HCT116 (cell line): ENCODE measurements at regions not wholly inside any gene's neighbourhood (a gene's known extent, or its start where the extent isn't known, plus 50 kb on each side); places are given as distances from the start of the nearest gene placed in this dataset.

Experiments used
- ATAC-seq: fragments of 200-7000 bp; cut with Tn5 transposase; 2 replicates; pipeline ENCODE4 v1.9.1; 2020; ENCODE audit warnings: mild to moderate bottlenecking, moderate library complexity
- BruUV-seq: library from RNA; stranded (reverse); fragments of 400-500 nt; replicated peaks from 2 replicates; lab custom pipeline; 2021; lab: Mats Ljungman, UMichigan
- CTCF ChIA-PET: fragments of 300-600 bp; sonication (Branson Sonifier 250); formaldehyde crosslinking; loops from one replicate; lab custom pipeline; 2021; ENCODE audit warnings: antibody characterized with exemption; lab: Charles Lee
- POLR2A ChIA-PET: fragments of 300-600, 350-600 bp; sonication (Branson Sonifier 250); formaldehyde crosslinking; loops from one replicate; lab custom pipeline; 2021; ENCODE audit warnings: antibody characterized with exemption; lab: Charles Lee
- RAD21 ChIA-PET, 2 experiments: fragments of 300-600 bp; sonication (Branson Sonifier 250); formaldehyde crosslinking; loops; one replicate each; lab custom pipeline; 2023; ENCODE audit warnings: low total read pairs in 2 of 2; ENCODE audit not compliant: uncharacterized antibody in 2 of 2, unreplicated experiment in 2 of 2, low non-redundant PET in 1 of 2; lab: Charles Lee
- DNase-seq: peaks from one replicate; pipeline ENCODE4 v3.0.0-alpha.2; 2010; ENCODE audit warnings: low read depth, low spot score
- H2AFZ ChIP-seq: fragments of 200-600 bp; shearing (Covaris generic), sonication (generic); 2 replicates; pipeline ENCODE4 v1.6.1; 2017; ENCODE audit warnings: low read depth, mixed run types, mixed read lengths, antibody characterized with exemption, low read length; ENCODE audit not compliant: poor library complexity, severe bottlenecking
- H3K27ac ChIP-seq: 2 replicates; pipeline ENCODE4 v1.5.1; 2012; ENCODE audit warnings: low read depth, low read length
- H3K27me3 ChIP-seq: fragments of 200-600 bp; sonication (generic); 2 replicates; pipeline ENCODE4 v1.6.1; 2016; ENCODE audit warnings: mixed run types, low read length, mixed read lengths; ENCODE audit not compliant: insufficient read depth
- H3K36me3 ChIP-seq, 2 experiments: fragments of 200-500 bp in 1 of 2; fragments of 200-600 bp in 1 of 2; sonication (Bioruptor generic) in 1 of 2; sonication (generic) in 1 of 2; 2 replicates each; pipeline versions ENCODE4 v1.5.1 to v1.6.1; 2014 to 2016; ENCODE audit warnings: low read length in 2 of 2, inconsistent platforms in 1 of 2, mixed read lengths in 1 of 2, mixed run types in 1 of 2; ENCODE audit not compliant: insufficient read depth in 2 of 2, control insufficient read depth in 1 of 2
- H3K4me1 ChIP-seq, 2 experiments: fragments of 200-600 bp in 1 of 2; sonication (generic) in 1 of 2; 2 replicates each; pipeline versions ENCODE4 v1.5.1 to v1.6.1; 2012 to 2017; ENCODE audit warnings: low read length in 2 of 2, inconsistent platforms in 1 of 2, mild to moderate bottlenecking in 1 of 2, mixed read lengths in 1 of 2, mixed run types in 1 of 2, moderate library complexity in 1 of 2; ENCODE audit not compliant: insufficient read depth in 2 of 2, control insufficient read depth in 1 of 2
- H3K4me2 ChIP-seq: fragments of 200-600 bp; sonication (generic); 2 replicates; pipeline ENCODE4 v1.6.1; 2017; ENCODE audit warnings: mixed run types, low read length, mixed read lengths
- H3K4me3 ChIP-seq, 2 experiments: fragments of 200-600 bp in 1 of 2; sonication (generic) in 1 of 2; replicated peaks in 1 of 2; 2 replicates each; pipeline ENCODE4 v1.5.1; 2011 to 2016; ENCODE audit warnings: low read length in 2 of 2, control low read depth in 1 of 2, low read depth in 1 of 2, mild to moderate bottlenecking in 1 of 2, mixed read lengths in 1 of 2, mixed run types in 1 of 2
- H3K79me2 ChIP-seq: fragments of 200-600 bp; sonication (generic); 2 replicates; pipeline ENCODE4 v1.6.1; 2017; ENCODE audit warnings: mild to moderate bottlenecking, mixed run types, low read length, moderate library complexity, mixed read lengths; ENCODE audit not compliant: insufficient read depth
- H3K9ac ChIP-seq: fragments of 200-600 bp; sonication (generic); 2 replicates; pipeline ENCODE4 v1.6.1; 2016; ENCODE audit warnings: low read length, mixed read lengths
- H3K9me2 ChIP-seq: fragments of 200-600 bp; sonication (generic), shearing (Covaris generic); 2 replicates; pipeline ENCODE4 v1.6.1; 2017; ENCODE audit warnings: mixed run types, mild to moderate bottlenecking, moderate library complexity; ENCODE audit not compliant: insufficient read depth
- H3K9me3 ChIP-seq, 2 experiments: fragments of 200-500 bp in 1 of 2; fragments of 200-600 bp in 1 of 2; sonication (Bioruptor generic) in 1 of 2; sonication (generic) in 1 of 2; 2 replicates each; pipeline ENCODE4 v1.6.1; 2014 to 2017; ENCODE audit warnings: low read length in 2 of 2, mixed read lengths in 2 of 2, inconsistent platforms in 1 of 2, low read depth in 1 of 2, mild to moderate bottlenecking in 1 of 2, mixed run types in 1 of 2, moderate library complexity in 1 of 2; ENCODE audit not compliant: control insufficient read depth in 1 of 2, insufficient read depth in 1 of 2
- H4K20me1 ChIP-seq: fragments of 200-600 bp; sonication (generic), shearing (Covaris generic); 2 replicates; pipeline ENCODE4 v1.6.1; 2017; ENCODE audit warnings: mixed run types, mild to moderate bottlenecking, moderate library complexity; ENCODE audit not compliant: insufficient read depth
- CBX3 ChIP-seq: IDR thresholded peaks from 2 replicates; pipeline ENCODE4 v1.6.1; 2012; ENCODE audit warnings: low read depth
- CEBPB ChIP-seq: IDR thresholded peaks from 2 replicates; pipeline ENCODE4 v1.6.1; 2012; ENCODE audit warnings: low read depth
- EGR1 ChIP-seq: IDR thresholded peaks from 2 replicates; pipeline ENCODE4 v1.6.1; 2012; ENCODE audit warnings: low read depth
- EZH2phosphoT487 ChIP-seq: fragments of 200-600 bp; IDR thresholded peaks from 2 replicates; pipeline ENCODE4 v1.6.1; 2018; ENCODE audit warnings: antibody characterized with exemption, borderline replicate concordance
- FOSL1 ChIP-seq: IDR thresholded peaks from 2 replicates; pipeline ENCODE4 v1.6.1; 2012; ENCODE audit warnings: low read depth
- JUND ChIP-seq: IDR thresholded peaks from 2 replicates; pipeline ENCODE4 v1.6.1; 2012
- POLR2A ChIP-seq: IDR thresholded peaks from 2 replicates; pipeline ENCODE4 v1.7.0; 2011; ENCODE audit warnings: borderline replicate concordance; ENCODE audit not compliant: insufficient read depth, insufficient read length; ENCODE audit errors: extremely low read depth
- POLR2AphosphoS5 ChIP-seq: IDR thresholded peaks from 2 replicates; pipeline ENCODE4 v1.6.1; 2011; ENCODE audit warnings: mild to moderate bottlenecking, low read depth, low read length, moderate library complexity
- SRF ChIP-seq: IDR thresholded peaks from 2 replicates; pipeline ENCODE4 v1.6.1; 2012; ENCODE audit warnings: low read depth
- YY1 ChIP-seq: IDR thresholded peaks from 2 replicates; pipeline ENCODE4 v1.6.1; 2011; ENCODE audit warnings: low read length, low read depth, moderate library complexity, mild to moderate bottlenecking; ENCODE audit not compliant: insufficient replicate concordance; ENCODE audit errors: extremely low read depth
- intact Hi-C: fragments of 100-400 bp; cut with micrococcal nuclease; formaldehyde crosslinking; loops from 2 replicates; pipeline ENCODE4 v1.10.0; 2022
- TF ChIP-seq, protein P1 (sequence below): IDR thresholded peaks from 2 replicates; pipeline ENCODE4 v1.6.1; 2012
- TF ChIP-seq, protein P2 (sequence below): IDR thresholded peaks from 2 replicates; pipeline ENCODE4 v1.6.1; 2012; ENCODE audit warnings: low read depth

DNA sequence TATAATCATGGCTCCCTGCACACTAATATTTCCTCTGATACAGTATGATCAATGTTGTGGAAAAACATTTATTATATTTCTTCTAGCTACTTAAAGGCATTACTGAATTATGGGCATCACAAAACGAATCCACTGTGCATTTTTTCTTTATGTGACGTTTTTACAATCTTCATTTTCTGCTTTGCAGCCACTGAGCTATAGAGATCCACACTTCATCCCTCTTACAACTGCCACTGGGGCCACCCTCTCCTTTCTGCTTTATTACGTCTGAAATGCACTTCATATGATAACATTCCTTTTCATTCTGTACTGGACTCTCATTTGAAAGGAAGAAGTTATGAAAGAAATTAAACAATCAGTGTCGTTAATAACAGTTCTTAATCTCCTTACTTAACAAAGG is 394.5 kb upstream of the HNRNPA3 start:
- Histone ChIP-seq H3K79me2 (no peaks in the 10 kb centered on the region), H4K20me1 (no peaks in the 10 kb centered on the region), H3K9me3 (no peaks in the 10 kb centered on the region), H3K36me3 (no peaks in the 10 kb centered on the region), H3K4me2 (no peak overlapping the region), H3K4me1 (no peaks in the 10 kb centered on the region), H3K27me3 (peaks cover 19% of the 10 kb centered on the region; the same call in 1 of the 2 replicates), H2AFZ (no peak overlapping the region), H3K27ac (no peak overlapping the region), H3K4me3 (no peak overlapping the region), H3K9me2 (no peaks in the 10 kb centered on the region), H3K9ac (no peak overlapping the region)
- TF ChIP-seq, protein P1, sequence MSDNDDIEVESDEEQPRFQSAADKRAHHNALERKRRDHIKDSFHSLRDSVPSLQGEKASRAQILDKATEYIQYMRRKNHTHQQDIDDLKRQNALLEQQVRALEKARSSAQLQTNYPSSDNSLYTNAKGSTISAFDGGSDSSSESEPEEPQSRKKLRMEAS: no peak
- no peak for TF ChIP-seq EGR1
- TF ChIP-seq SRF: no peak
- no peak for TF ChIP-seq JUND
- TF ChIP-seq, protein P2, sequence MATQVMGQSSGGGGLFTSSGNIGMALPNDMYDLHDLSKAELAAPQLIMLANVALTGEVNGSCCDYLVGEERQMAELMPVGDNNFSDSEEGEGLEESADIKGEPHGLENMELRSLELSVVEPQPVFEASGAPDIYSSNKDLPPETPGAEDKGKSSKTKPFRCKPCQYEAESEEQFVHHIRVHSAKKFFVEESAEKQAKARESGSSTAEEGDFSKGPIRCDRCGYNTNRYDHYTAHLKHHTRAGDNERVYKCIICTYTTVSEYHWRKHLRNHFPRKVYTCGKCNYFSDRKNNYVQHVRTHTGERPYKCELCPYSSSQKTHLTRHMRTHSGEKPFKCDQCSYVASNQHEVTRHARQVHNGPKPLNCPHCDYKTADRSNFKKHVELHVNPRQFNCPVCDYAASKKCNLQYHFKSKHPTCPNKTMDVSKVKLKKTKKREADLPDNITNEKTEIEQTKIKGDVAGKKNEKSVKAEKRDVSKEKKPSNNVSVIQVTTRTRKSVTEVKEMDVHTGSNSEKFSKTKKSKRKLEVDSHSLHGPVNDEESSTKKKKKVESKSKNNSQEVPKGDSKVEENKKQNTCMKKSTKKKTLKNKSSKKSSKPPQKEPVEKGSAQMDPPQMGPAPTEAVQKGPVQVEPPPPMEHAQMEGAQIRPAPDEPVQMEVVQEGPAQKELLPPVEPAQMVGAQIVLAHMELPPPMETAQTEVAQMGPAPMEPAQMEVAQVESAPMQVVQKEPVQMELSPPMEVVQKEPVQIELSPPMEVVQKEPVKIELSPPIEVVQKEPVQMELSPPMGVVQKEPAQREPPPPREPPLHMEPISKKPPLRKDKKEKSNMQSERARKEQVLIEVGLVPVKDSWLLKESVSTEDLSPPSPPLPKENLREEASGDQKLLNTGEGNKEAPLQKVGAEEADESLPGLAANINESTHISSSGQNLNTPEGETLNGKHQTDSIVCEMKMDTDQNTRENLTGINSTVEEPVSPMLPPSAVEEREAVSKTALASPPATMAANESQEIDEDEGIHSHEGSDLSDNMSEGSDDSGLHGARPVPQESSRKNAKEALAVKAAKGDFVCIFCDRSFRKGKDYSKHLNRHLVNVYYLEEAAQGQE: no peak
- TF ChIP-seq CBX3: no peak
- no peak for TF ChIP-seq EZH2phosphoT487
- no peak for TF ChIP-seq POLR2A
- TF ChIP-seq CEBPB: no peak
- TF ChIP-seq POLR2AphosphoS5: no peak
- TF ChIP-seq YY1: no peak
- no peak for TF ChIP-seq FOSL1
- intact Hi-C loops: loop anchor here (10.0 kb wide), 1 partner anchor 363 kb away; no protein-coding TSS in a partner anchor
- no peak for DNase-seq
- ChIA-PET RAD21 (no interaction called here), CTCF (interaction anchor here (4.2 kb wide), 1 partner anchor 331 kb away, joined by 36 read pairs; no protein-coding TSS in a partner anchor), POLR2A (interaction anchor here (0.7 kb wide), 1 partner anchor 258 kb away, joined by 3 read pairs; no protein-coding TSS in a partner anchor)
- no TSS peak for BruUV-seq
- ATAC-seq: no peak
